ENCODE measurements at regions not wholly inside any gene's neighbourhood (a gene's known extent, or its start where the extent isn't known, plus 50 kb on each side); places are given as distances from the start of the nearest gene placed in this dataset.
A peak's percentile ranks its signal among the peaks of the same experiment; 100 is the strongest.

DNA sequence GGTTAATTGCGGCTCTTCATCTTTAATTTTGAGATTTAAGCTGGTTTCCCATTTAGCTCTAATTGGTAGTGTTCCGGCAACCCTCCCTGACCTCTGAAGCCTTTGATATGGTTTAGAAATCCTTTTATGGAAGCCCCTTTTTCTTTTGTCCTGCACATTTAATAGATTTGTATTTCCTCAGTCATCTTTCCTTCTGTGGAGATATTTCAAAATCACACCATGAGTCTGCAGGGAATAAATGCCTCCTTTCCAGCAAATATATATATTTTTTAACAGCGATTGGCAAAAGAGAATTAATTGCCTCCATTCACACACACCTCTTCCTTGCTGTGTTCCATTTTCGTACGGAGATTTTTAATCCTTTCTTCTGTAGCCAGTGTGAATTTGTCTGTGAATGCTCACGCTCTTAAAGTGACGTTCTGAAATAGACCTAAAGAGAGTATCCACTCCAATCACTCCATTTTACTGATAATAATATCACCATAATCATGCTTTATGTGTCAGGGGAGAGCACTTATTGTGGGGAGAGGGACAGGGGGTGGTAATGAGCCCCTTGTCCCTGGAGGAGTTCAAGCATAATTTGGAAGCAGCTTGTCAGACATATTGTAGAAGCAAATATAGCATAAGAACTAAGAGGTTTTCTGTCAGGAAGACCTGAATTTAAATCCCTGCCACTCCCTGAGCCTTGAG, 142.5 kb upstream of the SYT13 start:
- TF ChIP-seq, protein P1, sequence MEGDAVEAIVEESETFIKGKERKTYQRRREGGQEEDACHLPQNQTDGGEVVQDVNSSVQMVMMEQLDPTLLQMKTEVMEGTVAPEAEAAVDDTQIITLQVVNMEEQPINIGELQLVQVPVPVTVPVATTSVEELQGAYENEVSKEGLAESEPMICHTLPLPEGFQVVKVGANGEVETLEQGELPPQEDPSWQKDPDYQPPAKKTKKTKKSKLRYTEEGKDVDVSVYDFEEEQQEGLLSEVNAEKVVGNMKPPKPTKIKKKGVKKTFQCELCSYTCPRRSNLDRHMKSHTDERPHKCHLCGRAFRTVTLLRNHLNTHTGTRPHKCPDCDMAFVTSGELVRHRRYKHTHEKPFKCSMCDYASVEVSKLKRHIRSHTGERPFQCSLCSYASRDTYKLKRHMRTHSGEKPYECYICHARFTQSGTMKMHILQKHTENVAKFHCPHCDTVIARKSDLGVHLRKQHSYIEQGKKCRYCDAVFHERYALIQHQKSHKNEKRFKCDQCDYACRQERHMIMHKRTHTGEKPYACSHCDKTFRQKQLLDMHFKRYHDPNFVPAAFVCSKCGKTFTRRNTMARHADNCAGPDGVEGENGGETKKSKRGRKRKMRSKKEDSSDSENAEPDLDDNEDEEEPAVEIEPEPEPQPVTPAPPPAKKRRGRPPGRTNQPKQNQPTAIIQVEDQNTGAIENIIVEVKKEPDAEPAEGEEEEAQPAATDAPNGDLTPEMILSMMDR (IDR thresholded peaks at IDR 0.05), result no peak
- H3K27ac ChIP-seq, result no peak overlapping the region

GRCh38 chr11:45428116-45428515, 142.0 kb upstream of the SYT13 start:
- H3K27me3 ChIP-seq (replicated peaks; ENCODE audit: insufficient read depth), result no peaks in the 10 kb centered on the region
- no peak for ATAC-seq (ENCODE audit: insufficient number of reproducible peaks, low FRiP score, low read depth)
- TF ChIP-seq, protein P1 (IDR thresholded peaks at IDR 0.05), result no peak

More for the DNA sequence above, 142.5 kb upstream of the SYT13 start:
- H3K36me3 ChIP-seq, result no peaks in the 10 kb centered on the region
- peaks cover 13 to 36% of the 10 kb centered on the region in 2 donors for H3K4me1 ChIP-seq (ENCODE audit: control insufficient read depth in 1 of 2, low read depth in 2 of 2)
- no peaks in the 10 kb centered on the region for H3K27me3 ChIP-seq (replicated peaks; ENCODE audit: insufficient read depth)
- no peaks in the 10 kb centered on the region for H3K9me3 ChIP-seq
- DNase-seq (ENCODE audit: low spot score) (no peak), ATAC-seq (ENCODE audit: insufficient number of reproducible peaks, low FRiP score, low read depth) (no peak)
- H3K4me3 ChIP-seq, result no peak overlapping the region

DNA sequence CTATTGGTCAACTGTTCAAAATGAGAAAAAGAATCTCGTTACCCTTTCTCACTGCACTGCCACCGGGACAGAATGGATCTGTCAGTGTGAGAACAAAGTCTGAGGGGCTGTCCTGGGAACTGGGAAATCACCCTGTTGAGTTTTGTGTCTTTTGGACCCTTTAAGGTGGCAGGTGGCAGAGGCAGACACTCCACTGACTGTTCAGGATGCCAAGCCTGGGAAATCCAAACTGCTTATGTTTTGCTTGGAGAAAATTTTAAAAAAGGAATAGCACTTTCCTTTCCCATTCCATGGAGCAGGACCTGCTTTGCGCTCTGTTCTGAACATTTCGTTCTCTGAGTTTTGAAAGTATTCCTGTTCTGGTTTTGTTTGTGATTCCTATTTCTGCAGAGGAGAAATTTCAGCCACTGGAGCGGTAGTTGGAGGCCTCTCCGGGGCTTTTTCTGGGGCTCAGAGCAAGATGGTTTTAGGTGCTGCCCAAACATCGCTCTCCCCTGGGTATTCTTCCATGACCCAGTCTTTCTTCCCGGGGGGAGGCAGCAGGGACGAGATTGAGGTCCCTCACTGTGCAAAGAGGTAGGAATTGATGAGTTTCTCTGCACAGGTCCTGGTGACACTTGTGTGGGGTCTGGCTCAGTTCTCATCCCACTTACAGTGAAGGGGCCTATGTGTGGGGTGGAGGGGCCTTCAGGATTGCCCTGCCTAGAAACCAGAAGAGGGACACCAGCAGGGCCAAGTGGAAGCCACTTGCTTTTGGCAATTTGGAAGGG, 138.5 kb upstream of the SYT13 start:
- Histone ChIP-seq H3K27ac (peak overlapping the region; percentile 68 to 82), H3K36me3 (no peaks in the 10 kb centered on the region), H3K4me3 (peak overlapping the region; percentile 22), H3K9me3 (peaks cover 1% of the 10 kb centered on the region), H3K27me3 (replicated peaks; ENCODE audit: insufficient read depth) (no peaks in the 10 kb centered on the region), H3K4me1 (ENCODE audit: control insufficient read depth in 1 of 2, low read depth in 2 of 2) (peaks cover 20 to 57% of the 10 kb centered on the region in 2 donors)
- TF ChIP-seq, protein P1 (IDR thresholded peaks at IDR 0.05), result no peak
- ATAC-seq (ENCODE audit: insufficient number of reproducible peaks, low FRiP score, low read depth), result no peak
- DNase-seq (ENCODE audit: low spot score), result no peak

More at GRCh38 chr11:45428116-45428515, 142.0 kb upstream of the SYT13 start:
- DNase-seq (ENCODE audit: low spot score), result no peak
- Histone ChIP-seq H3K4me3 (no peak overlapping the region), H3K4me1 (ENCODE audit: control insufficient read depth in 1 of 2, low read depth in 2 of 2) (peaks cover 17 to 42% of the 10 kb centered on the region in 2 donors), H3K36me3 (no peaks in the 10 kb centered on the region), H3K27ac (no peak overlapping the region), H3K9me3 (no peaks in the 10 kb centered on the region)

DNA sequence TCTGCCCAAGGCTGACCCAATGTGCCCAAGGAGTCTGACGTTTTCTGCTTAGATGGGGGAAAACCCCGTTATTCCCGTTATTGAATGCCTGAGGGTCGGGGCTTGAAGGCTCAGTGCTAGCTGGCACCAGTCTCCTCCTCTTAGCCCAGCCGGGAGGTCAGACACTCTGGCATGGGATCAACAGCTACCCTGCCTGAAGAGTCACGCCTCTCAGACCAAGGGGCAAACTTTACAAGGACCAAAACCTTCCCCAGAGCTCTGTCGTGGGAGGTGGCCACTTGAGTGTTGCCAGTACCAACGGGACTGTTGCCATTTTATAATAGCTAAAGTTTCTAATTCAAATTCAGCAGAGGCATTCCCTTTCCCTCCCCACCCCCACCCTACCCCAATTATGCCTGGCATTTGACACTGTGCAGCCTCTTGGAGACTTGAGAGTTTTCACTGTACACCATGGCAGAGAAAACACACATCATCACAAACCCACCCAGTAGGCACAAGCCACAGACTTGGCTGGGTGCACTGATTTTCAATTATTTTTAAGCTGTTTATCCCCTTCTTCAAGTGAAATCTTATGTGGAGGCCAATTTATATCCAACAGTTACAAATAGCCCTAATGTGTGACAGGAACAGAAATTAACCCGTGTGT, 137.5 kb upstream of the SYT13 start:
- no peaks in the 10 kb centered on the region for H3K27me3 ChIP-seq (replicated peaks; ENCODE audit: insufficient read depth)
- peaks cover 6% of the 10 kb centered on the region for H3K9me3 ChIP-seq
- TF ChIP-seq, protein P1 (IDR thresholded peaks at IDR 0.05), result no peak
- no peaks in the 10 kb centered on the region for H3K36me3 ChIP-seq
- no peak overlapping the region for H3K4me3 ChIP-seq
- ATAC-seq (ENCODE audit: insufficient number of reproducible peaks, low FRiP score, low read depth) (no peak), DNase-seq (ENCODE audit: low spot score) (no peak)
- peak overlapping the region; percentile 68 to 82 for H3K27ac ChIP-seq
- peaks cover 20 to 55% of the 10 kb centered on the region in 2 donors for H3K4me1 ChIP-seq (ENCODE audit: control insufficient read depth in 1 of 2, low read depth in 2 of 2)

DNA sequence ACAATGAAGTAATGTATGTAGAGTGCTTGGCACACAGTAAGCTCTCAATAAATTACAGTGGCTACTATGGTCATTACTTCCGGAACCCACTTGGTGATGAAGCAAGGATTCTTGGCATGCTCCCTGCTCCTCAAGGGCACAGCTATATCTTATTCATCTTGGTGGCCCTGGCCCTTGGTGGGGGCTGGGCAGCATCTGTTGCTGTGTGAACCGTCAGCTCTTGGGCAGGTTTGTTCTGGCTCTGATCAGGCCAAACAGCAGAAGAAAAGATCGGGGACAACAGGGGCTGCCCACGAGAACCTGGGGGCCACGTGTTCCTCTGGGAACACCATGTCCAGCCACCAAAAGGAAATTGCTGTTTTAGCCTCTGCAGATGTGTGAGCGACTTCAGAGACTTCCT, 136.9 kb upstream of the SYT13 start:
- Histone ChIP-seq H3K27ac (peak overlapping the region; percentile 68 to 82), H3K4me3 (no peak overlapping the region), H3K27me3 (replicated peaks; ENCODE audit: insufficient read depth) (no peaks in the 10 kb centered on the region), H3K4me1 (ENCODE audit: control insufficient read depth in 1 of 2, low read depth in 2 of 2) (peaks cover 20 to 55% of the 10 kb centered on the region in 2 donors), H3K9me3 (peaks cover 6% of the 10 kb centered on the region), H3K36me3 (no peaks in the 10 kb centered on the region)
- no peak for DNase-seq (ENCODE audit: low spot score)
- TF ChIP-seq, protein P1 (IDR thresholded peaks at IDR 0.05), result no peak
- ATAC-seq (ENCODE audit: insufficient number of reproducible peaks, low FRiP score, low read depth), result no peak
